Hepatocyte (in vitro differentiated cells): ENCODE measurements at regions not wholly inside any gene's neighbourhood (a gene's known extent, or its start where the extent isn't known, plus 50 kb on each side); places are given as distances from the start of the nearest gene placed in this dataset.
"Not testable (repeated sequence)": the region's sequence is repeated elsewhere in the genome, so short reads cannot be mapped to it uniquely, and the experiment has no call there.

Experiments used
- DNase-seq: peaks from one replicate; pipeline ENCODE4 v3.0.0-alpha.2; 2016; ENCODE audit warnings: low spot score
- H2AFZ ChIP-seq: fragments of 200-600 bp; sonication (generic); 2 replicates; pipeline ENCODE4 v1.6.0; 2016; ENCODE audit warnings: antibody characterized with exemption, mild to moderate bottlenecking
- H3K27ac ChIP-seq: fragments of 200-600 bp; sonication (generic); 2 replicates; pipeline ENCODE4 v1.5.1; 2016; ENCODE audit warnings: mild to moderate bottlenecking
- H3K27me3 ChIP-seq: fragments of 200-600 bp; sonication (generic); 2 replicates; pipeline ENCODE4 v1.6.1; 2016
- H3K36me3 ChIP-seq: fragments of 200-600 bp; sonication (generic); replicated peaks from 2 replicates; pipeline ENCODE4 v1.5.1; 2016; ENCODE audit warnings: low read depth; ENCODE audit not compliant: insufficient read depth
- H3K4me1 ChIP-seq: fragments of 200-600 bp; sonication (generic); 2 replicates; pipeline ENCODE4 v1.5.1; 2016; ENCODE audit warnings: mild to moderate bottlenecking, moderate library complexity; ENCODE audit not compliant: insufficient read depth
- H3K4me2 ChIP-seq: fragments of 200-600 bp; sonication (generic); 2 replicates; pipeline ENCODE4 v1.6.0; 2016
- H3K4me3 ChIP-seq: fragments of 200-600 bp; sonication (generic); 2 replicates; pipeline ENCODE4 v1.5.1; 2016; ENCODE audit warnings: mild to moderate bottlenecking
- H3K79me2 ChIP-seq: fragments of 200-600 bp; sonication (generic); 2 replicates; pipeline ENCODE4 v1.6.0; 2017; ENCODE audit warnings: mild to moderate bottlenecking
- H3K9me2 ChIP-seq: fragments of 200-600 bp; sonication (generic); replicated peaks from 2 replicates; pipeline ENCODE4 v1.6.0; 2017; ENCODE audit warnings: mild to moderate bottlenecking; ENCODE audit not compliant: insufficient read depth
- H3K9me3 ChIP-seq: fragments of 200-600 bp; sonication (generic); 2 replicates; pipeline ENCODE4 v1.5.1; 2016; ENCODE audit warnings: low read depth, mild to moderate bottlenecking
- H4K20me1 ChIP-seq: fragments of 200-600 bp; sonication (generic); 2 replicates; pipeline ENCODE4 v1.6.0; 2016; ENCODE audit warnings: mild to moderate bottlenecking; ENCODE audit not compliant: insufficient read depth, poor library complexity, severe bottlenecking
- EZH2 ChIP-seq: fragments of 200-600 bp; sonication (generic); IDR thresholded peaks from 2 replicates; pipeline ENCODE4 v1.6.1; 2016; ENCODE audit warnings: antibody characterized with exemption, mild to moderate bottlenecking, borderline replicate concordance
- EZH2phosphoT487 ChIP-seq: fragments of 200-600 bp; sonication (generic); IDR thresholded peaks from one replicate; pipeline ENCODE4 v1.6.1; 2018; ENCODE audit warnings: antibody characterized with exemption, mild to moderate bottlenecking, low read depth, moderate library complexity; ENCODE audit not compliant: unreplicated experiment, severe bottlenecking
- WGBS: methylation state at CpG from one replicate; pipeline ENCODE4 v1.1.6; 2016; ENCODE audit warnings: low lambda C conversion rate; ENCODE audit errors: missing lambda C conversion rate; 5-methylcytosine and 5-hydroxymethylcytosine counted together
- TF ChIP-seq, protein P1 (sequence below): fragments of 200-600 bp; sonication (generic); IDR thresholded peaks from 2 replicates; pipeline ENCODE4 v1.5.1; 2016; ENCODE audit warnings: antibody characterized with exemption, mild to moderate bottlenecking; ENCODE audit not compliant: poor library complexity

DNA sequence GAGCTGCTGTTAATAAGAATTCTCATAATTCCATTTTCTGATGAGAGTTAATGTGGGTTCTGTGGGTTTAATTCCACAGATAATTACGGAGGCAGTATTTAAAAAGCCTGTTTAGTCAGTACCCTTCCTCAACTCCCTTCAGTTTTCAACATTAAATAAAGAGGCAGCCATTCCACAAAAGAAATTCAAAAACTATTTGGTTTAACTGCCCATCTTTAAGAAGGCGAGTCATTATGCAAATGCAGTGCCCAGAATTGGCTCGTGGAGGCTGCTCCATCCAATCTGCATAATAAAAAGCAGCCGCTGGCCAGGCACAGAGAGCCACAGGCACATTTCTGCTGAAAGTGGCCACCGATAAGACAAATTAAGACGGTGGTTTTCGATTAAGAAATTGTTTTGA lies 194.4 kb upstream of the TOX3 start:
- no peaks in the 10 kb centered on the region for H3K27me3 ChIP-seq
- DNase-seq, result no peak
- H3K4me3 ChIP-seq, result no peak overlapping the region
- H3K36me3 ChIP-seq, result no peaks in the 10 kb centered on the region
- no peak overlapping the region for H3K27ac ChIP-seq
- no peaks in the 10 kb centered on the region for H3K9me3 ChIP-seq
- H3K9me2 ChIP-seq, result no peaks in the 10 kb centered on the region
- H3K4me2 ChIP-seq, result no peak overlapping the region
- H2AFZ ChIP-seq, result no peak overlapping the region
- no peaks in the 10 kb centered on the region for H3K4me1 ChIP-seq
- H3K79me2 ChIP-seq, result no peaks in the 10 kb centered on the region
- H4K20me1 ChIP-seq, result no peaks in the 10 kb centered on the region
- WGBS, result 47% methylated on average over 7 of the region's 7 CpGs
- no peak for TF ChIP-seq EZH2
- no peak for TF ChIP-seq EZH2phosphoT487
- TF ChIP-seq, protein P1, sequence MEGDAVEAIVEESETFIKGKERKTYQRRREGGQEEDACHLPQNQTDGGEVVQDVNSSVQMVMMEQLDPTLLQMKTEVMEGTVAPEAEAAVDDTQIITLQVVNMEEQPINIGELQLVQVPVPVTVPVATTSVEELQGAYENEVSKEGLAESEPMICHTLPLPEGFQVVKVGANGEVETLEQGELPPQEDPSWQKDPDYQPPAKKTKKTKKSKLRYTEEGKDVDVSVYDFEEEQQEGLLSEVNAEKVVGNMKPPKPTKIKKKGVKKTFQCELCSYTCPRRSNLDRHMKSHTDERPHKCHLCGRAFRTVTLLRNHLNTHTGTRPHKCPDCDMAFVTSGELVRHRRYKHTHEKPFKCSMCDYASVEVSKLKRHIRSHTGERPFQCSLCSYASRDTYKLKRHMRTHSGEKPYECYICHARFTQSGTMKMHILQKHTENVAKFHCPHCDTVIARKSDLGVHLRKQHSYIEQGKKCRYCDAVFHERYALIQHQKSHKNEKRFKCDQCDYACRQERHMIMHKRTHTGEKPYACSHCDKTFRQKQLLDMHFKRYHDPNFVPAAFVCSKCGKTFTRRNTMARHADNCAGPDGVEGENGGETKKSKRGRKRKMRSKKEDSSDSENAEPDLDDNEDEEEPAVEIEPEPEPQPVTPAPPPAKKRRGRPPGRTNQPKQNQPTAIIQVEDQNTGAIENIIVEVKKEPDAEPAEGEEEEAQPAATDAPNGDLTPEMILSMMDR, result no peak

DNA sequence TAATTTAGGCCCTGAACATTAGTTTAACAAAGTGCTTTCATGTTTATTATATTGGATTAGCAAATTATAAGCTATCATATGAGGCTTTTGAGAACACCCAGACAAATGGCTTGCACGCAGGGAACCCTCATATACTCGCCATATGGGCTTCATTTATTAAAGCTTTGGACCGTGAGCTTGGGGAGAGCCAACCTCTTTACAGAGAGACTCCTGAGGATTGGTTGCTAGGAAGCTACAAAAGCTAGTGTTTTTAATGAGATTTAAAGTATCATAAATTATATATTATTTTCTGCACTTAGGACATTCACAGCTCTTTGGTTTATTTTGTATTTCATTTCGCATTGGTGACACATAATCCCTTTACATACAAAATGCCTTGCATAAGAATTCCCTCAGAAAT lies 193.8 kb upstream of the TOX3 start:
- TF ChIP-seq, protein P1, result no peak
- no peak for TF ChIP-seq EZH2
- no peak for TF ChIP-seq EZH2phosphoT487
- no peak for DNase-seq
- Histone ChIP-seq H3K9me2 (no peaks in the 10 kb centered on the region), H3K4me2 (no peak overlapping the region), H4K20me1 (no peaks in the 10 kb centered on the region), H3K27ac (no peak overlapping the region), H3K9me3 (no peaks in the 10 kb centered on the region), H3K27me3 (no peaks in the 10 kb centered on the region), H2AFZ (no peak overlapping the region), H3K79me2 (no peaks in the 10 kb centered on the region), H3K4me1 (no peaks in the 10 kb centered on the region), H3K36me3 (no peaks in the 10 kb centered on the region), H3K4me3 (no peak overlapping the region)
- WGBS, result 74% methylated on average over 4 of the region's 4 CpGs

DNA sequence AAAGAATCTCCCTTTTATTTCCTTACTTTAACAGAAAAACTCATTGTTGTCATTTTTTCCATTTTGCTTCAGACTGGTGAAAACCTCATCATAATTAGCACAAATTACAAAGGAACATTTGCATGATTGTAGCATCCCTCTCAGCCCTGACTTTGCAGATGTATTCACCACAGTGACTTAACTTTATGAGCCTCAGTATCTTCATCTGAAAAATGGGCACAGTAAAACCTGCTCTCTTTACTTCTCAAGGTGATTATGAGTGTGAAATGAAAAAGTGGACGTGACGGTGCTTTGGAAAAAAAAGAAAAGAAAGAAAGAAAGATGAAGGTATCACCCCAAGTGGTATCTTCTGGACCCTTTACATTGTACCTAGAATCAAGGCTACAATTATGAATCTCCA lies 193.4 kb upstream of the TOX3 start:
- Histone ChIP-seq H3K36me3 (no peaks in the 10 kb centered on the region), H3K4me2 (no peak overlapping the region), H3K4me3 (no peak overlapping the region), H3K79me2 (no peaks in the 10 kb centered on the region), H3K27ac (no peak overlapping the region), H3K9me2 (no peaks in the 10 kb centered on the region), H4K20me1 (no peaks in the 10 kb centered on the region), H3K9me3 (no peaks in the 10 kb centered on the region), H2AFZ (no peak overlapping the region), H3K4me1 (no peaks in the 10 kb centered on the region), H3K27me3 (no peaks in the 10 kb centered on the region)
- 98% methylated on average over 2 of the region's 2 CpGs for WGBS
- no peak for DNase-seq
- TF ChIP-seq EZH2phosphoT487 (no peak), EZH2 (no peak)
- TF ChIP-seq, protein P1, result no peak

DNA sequence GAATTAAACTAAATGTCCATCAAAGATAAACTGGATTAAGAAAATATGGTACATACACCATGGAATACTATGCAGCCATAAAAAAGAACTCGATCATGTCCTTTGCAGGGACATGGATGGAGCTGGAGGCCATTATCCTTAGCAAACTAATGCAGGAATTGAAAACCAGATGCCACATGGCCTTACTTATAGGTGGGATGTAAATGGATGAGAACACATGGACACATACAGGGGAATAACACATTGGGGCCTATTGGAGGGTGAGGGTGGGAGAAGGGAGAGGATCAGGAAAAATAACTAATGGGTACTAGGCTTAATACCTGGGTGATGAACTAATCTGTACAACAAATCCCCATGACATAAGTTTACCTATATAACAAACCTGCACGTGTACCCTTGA lies 192.0 kb upstream of the TOX3 start:
- 95% methylated on average over 2 of the region's 2 CpGs for WGBS
- H3K27me3 ChIP-seq, H3K79me2 ChIP-seq, H3K4me3 ChIP-seq, H3K27ac ChIP-seq, H3K9me2 ChIP-seq, H3K4me2 ChIP-seq, H3K36me3 ChIP-seq, H3K4me1 ChIP-seq, DNase-seq, H4K20me1 ChIP-seq, H3K9me3 ChIP-seq, H2AFZ ChIP-seq: not testable (repeated sequence)
